ENCODE measurements at regions not wholly inside any gene's neighbourhood (a gene's known extent, or its start where the extent isn't known, plus 50 kb on each side); places are given as distances from the start of the nearest gene placed in this dataset.

- in situ Hi-C loops (cut with HindIII; ENCODE audit: low pct_ligation_motif_present, low sequenced_read_pairs) = no loop called here
- no peak overlapping the region for H3K4me3 ChIP-seq (ENCODE audit: low read depth, low read length)
- DNase-seq = no peak
- no peaks in the 10 kb centered on the region for H3K27me3 ChIP-seq (replicated peaks)
- H3K36me3 ChIP-seq (replicated peaks) = no peaks in the 10 kb centered on the region
- no peak overlapping the region for H3K27ac ChIP-seq
- TF ChIP-seq CTCF (IDR thresholded peaks at IDR 0.05; ENCODE audit: low read depth, low read length, missing control alignments) = no peak
These were observed 197.6 kb upstream of the MC4R start for GRCh38 chr18:60570172-60570571.

GRCh38 chr18:60577457-60577856 is 204.9 kb upstream of the MC4R start:
- H3K27me3 ChIP-seq (replicated peaks) = no peaks in the 10 kb centered on the region
- no peak for TF ChIP-seq CTCF (IDR thresholded peaks at IDR 0.05; ENCODE audit: low read depth, low read length, missing control alignments)
- in situ Hi-C loops (cut with HindIII; ENCODE audit: low pct_ligation_motif_present, low sequenced_read_pairs) = no loop called here

GRCh38 chr18:60585670-60586069 is 213.1 kb upstream of the MC4R start:
- Histone ChIP-seq H3K27ac (no peak overlapping the region), H3K27me3 (replicated peaks) (no peaks in the 10 kb centered on the region), H3K36me3 (replicated peaks) (no peaks in the 10 kb centered on the region), H3K4me3 (ENCODE audit: low read depth, low read length) (no peak overlapping the region)
- no peak for DNase-seq
- TF ChIP-seq CTCF (IDR thresholded peaks at IDR 0.05; ENCODE audit: low read depth, low read length, missing control alignments) = no peak
- in situ Hi-C loops (cut with HindIII; ENCODE audit: low pct_ligation_motif_present, low sequenced_read_pairs) = no loop called here

More at GRCh38 chr18:60577457-60577856, 204.9 kb upstream of the MC4R start:
- no peak for DNase-seq
- Histone ChIP-seq H3K4me3 (ENCODE audit: low read depth, low read length) (no peak overlapping the region), H3K27ac (no peak overlapping the region), H3K36me3 (replicated peaks) (no peaks in the 10 kb centered on the region)

- H3K27me3 ChIP-seq (replicated peaks) = no peaks in the 10 kb centered on the region
- in situ Hi-C loops (cut with HindIII; ENCODE audit: low pct_ligation_motif_present, low sequenced_read_pairs) = no loop called here
- H3K36me3 ChIP-seq (replicated peaks) = no peaks in the 10 kb centered on the region
- TF ChIP-seq CTCF (IDR thresholded peaks at IDR 0.05; ENCODE audit: low read depth, low read length, missing control alignments) = no peak
- H3K27ac ChIP-seq = no peak overlapping the region
- no peak overlapping the region for H3K4me3 ChIP-seq (ENCODE audit: low read depth, low read length)
- no peak for DNase-seq
These were observed 220.7 kb upstream of the MC4R start for GRCh38 chr18:60593249-60593648.

- no peak overlapping the region for H3K4me3 ChIP-seq (ENCODE audit: low read depth, low read length)
- no peak for DNase-seq
- in situ Hi-C loops (cut with HindIII; ENCODE audit: low pct_ligation_motif_present, low sequenced_read_pairs) = no loop called here
- no peak overlapping the region for H3K27ac ChIP-seq
- no peaks in the 10 kb centered on the region for H3K27me3 ChIP-seq (replicated peaks)
- no peak for TF ChIP-seq CTCF (IDR thresholded peaks at IDR 0.05; ENCODE audit: low read depth, low read length, missing control alignments)
- no peaks in the 10 kb centered on the region for H3K36me3 ChIP-seq (replicated peaks)
These were observed 224.4 kb upstream of the MC4R start for GRCh38 chr18:60596928-60597327.

- no peaks in the 10 kb centered on the region for H3K36me3 ChIP-seq (replicated peaks)
- in situ Hi-C loops (cut with HindIII; ENCODE audit: low pct_ligation_motif_present, low sequenced_read_pairs) = no loop called here
- H3K4me3 ChIP-seq (ENCODE audit: low read depth, low read length) = no peak overlapping the region
- no peaks in the 10 kb centered on the region for H3K27me3 ChIP-seq (replicated peaks)
- no peak for TF ChIP-seq CTCF (IDR thresholded peaks at IDR 0.05; ENCODE audit: low read depth, low read length, missing control alignments)
- DNase-seq = no peak
- H3K27ac ChIP-seq = no peak overlapping the region
These were observed 226.7 kb upstream of the MC4R start for GRCh38 chr18:60599267-60599666.
